ENCODE measurements at regions not wholly inside any gene's neighbourhood (a gene's known extent, or its start where the extent isn't known, plus 50 kb on each side); places are given as distances from the start of the nearest gene placed in this dataset.
"Not testable (repeated sequence)": the region's sequence is repeated elsewhere in the genome, so short reads cannot be mapped to it uniquely, and the experiment has no call there.

DNA sequence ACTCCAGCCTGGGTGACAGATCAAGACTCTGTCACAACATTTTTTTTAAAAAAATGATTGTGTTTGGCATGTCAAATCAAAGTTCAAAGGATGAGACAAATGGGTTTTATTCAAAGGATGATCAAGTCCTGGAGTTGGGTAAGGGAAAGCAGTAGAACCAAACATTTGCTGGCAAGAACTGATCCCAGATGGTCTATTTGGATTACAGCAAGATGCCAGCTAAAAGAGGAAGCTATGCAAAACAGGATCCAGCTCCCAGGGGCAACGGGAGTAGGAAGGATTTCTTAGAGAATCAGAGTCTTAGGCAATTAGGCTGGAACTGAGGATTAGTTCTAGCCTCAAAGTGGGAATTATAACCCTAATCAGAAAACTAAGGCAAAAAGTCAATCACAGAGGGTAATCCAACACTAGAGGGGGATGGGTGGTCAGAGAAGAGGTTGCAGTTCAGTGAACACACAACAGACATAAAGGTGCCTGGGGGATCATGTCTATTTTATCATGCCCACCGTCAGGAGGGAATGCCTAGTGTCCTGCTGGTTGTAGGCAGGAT, 133.0 kb upstream of the PLS3 start:
- no peaks in the 10 kb centered on the region for H3K36me3 Mint-ChIP-seq

DNA sequence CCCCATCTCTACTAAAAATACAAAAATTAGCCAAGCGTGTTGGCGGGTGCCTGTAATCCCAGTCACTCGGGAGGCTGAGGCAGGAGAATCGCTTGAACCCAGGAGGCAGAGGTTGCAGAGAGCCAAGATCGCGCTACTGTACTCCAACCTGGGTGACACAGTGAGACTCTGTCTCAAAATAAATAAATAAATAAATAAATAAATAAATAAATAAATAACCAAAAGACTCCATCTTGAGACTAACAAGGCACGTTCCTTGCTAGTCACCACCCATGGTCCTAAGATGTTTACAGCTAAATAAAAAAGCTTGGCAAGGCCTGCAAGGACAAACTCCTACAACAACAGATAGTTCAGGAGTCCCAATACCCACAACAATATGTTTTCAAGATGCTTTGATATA, 126.1 kb upstream of the PLS3 start:
- H3K9me3 Mint-ChIP-seq, result peaks cover 13% of the 10 kb centered on the region
- H3K4me1 Mint-ChIP-seq; H3K36me3 Mint-ChIP-seq; ATAC-seq; H3K27ac Mint-ChIP-seq; CTCF ChIA-PET; H3K27me3 Mint-ChIP-seq (ENCODE audit: low read depth); H3K4me3 Mint-ChIP-seq; POLR2A ChIA-PET; DNase-seq (ENCODE audit: low spot score): not testable (repeated sequence)

More for the DNA sequence above, 133.0 kb upstream of the PLS3 start:
- POLR2A ChIA-PET, result no interaction called here
- TF ChIP-seq RELA (CRISPR knock-in tag; IDR thresholded peaks at IDR 0.05; ENCODE audit: borderline replicate concordance) (no peak), JAZF1 (CRISPR knock-in tag; IDR thresholded peaks at IDR 0.05) (no peak), OVOL2 (CRISPR knock-in tag; IDR thresholded peaks at IDR 0.05; ENCODE audit: borderline replicate concordance) (no peak)
- TF ChIP-seq, protein P1, sequence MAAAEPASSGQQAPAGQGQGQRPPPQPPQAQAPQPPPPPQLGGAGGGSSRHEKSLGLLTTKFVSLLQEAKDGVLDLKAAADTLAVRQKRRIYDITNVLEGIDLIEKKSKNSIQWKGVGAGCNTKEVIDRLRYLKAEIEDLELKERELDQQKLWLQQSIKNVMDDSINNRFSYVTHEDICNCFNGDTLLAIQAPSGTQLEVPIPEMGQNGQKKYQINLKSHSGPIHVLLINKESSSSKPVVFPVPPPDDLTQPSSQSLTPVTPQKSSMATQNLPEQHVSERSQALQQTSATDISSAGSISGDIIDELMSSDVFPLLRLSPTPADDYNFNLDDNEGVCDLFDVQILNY (CRISPR knock-in tag; IDR thresholded peaks at IDR 0.05), result no peak
- TF ChIP-seq, protein P2, sequence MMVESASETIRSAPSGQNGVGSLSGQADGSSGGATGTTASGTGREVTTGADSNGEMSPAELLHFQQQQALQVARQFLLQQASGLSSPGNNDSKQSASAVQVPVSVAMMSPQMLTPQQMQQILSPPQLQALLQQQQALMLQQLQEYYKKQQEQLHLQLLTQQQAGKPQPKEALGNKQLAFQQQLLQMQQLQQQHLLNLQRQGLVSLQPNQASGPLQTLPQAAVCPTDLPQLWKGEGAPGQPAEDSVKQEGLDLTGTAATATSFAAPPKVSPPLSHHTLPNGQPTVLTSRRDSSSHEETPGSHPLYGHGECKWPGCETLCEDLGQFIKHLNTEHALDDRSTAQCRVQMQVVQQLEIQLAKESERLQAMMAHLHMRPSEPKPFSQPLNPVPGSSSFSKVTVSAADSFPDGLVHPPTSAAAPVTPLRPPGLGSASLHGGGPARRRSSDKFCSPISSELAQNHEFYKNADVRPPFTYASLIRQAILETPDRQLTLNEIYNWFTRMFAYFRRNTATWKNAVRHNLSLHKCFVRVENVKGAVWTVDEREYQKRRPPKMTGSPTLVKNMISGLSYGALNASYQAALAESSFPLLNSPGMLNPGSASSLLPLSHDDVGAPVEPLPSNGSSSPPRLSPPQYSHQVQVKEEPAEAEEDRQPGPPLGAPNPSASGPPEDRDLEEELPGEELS (CRISPR knock-in tag; IDR thresholded peaks at IDR 0.05), result no peak
- H3K4me3 Mint-ChIP-seq, result no peak overlapping the region
- peaks cover 7% of the 10 kb centered on the region; the same call in 1 of the 2 replicates for H3K27me3 Mint-ChIP-seq (ENCODE audit: low read depth)
- H3K27ac Mint-ChIP-seq, result no peak overlapping the region
- CTCF ChIA-PET, result no interaction called here
- H3K4me1 Mint-ChIP-seq, result peaks cover 4% of the 10 kb centered on the region; the same call in 1 of the 2 replicates
- no peak for ATAC-seq
- DNase-seq (ENCODE audit: low spot score), result no peak
- H3K9me3 Mint-ChIP-seq, result peaks cover 10% of the 10 kb centered on the region

DNA sequence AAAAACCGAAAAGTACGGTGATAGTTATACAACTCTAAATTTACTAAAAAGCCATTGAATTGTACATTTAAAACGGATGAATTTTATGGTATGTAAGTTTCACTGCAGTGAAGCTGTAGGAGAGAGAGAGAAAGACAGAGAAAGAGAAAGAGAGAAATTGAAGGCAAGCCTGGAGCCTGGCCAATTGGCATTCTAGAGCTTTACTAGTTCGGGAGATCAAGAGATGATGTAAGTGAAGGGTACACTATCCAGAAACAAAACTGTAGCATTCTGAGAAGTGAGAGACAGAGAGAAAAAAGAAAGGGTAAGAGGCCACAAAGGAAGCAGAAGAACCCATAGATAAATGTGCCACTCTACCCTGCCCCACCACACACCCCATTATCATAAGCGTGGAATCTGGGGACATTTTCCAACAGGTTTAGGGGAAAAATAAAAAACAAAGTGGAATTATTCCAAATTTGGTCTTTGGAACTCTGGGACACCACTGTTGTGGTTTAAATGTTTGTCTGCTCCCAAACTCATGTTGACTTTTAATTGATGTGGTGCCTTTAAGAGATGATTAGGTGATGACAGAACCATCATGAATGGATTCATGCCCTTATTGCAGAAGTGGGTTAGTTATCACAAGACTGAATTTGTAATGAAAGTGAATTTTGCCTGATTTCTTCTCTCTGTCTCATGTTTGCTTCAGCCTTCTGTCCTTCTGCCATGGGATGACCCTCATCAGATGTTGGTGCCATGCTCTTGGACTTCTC, 123.0 kb upstream of the PLS3 start:
- POLR2A ChIA-PET, result no interaction called here
- H3K27me3 Mint-ChIP-seq (ENCODE audit: low read depth), result peaks cover 7% of the 10 kb centered on the region
- DNase-seq (ENCODE audit: low spot score), result no peak
- H3K9me3 Mint-ChIP-seq, result peaks cover 13% of the 10 kb centered on the region
- CTCF ChIA-PET, result no interaction called here
- no peaks in the 10 kb centered on the region for H3K36me3 Mint-ChIP-seq
- no peak overlapping the region for H3K27ac Mint-ChIP-seq
- H3K4me3 Mint-ChIP-seq, result no peak overlapping the region
- peaks cover 10% of the 10 kb centered on the region for H3K4me1 Mint-ChIP-seq
- TF ChIP-seq, protein P3, sequence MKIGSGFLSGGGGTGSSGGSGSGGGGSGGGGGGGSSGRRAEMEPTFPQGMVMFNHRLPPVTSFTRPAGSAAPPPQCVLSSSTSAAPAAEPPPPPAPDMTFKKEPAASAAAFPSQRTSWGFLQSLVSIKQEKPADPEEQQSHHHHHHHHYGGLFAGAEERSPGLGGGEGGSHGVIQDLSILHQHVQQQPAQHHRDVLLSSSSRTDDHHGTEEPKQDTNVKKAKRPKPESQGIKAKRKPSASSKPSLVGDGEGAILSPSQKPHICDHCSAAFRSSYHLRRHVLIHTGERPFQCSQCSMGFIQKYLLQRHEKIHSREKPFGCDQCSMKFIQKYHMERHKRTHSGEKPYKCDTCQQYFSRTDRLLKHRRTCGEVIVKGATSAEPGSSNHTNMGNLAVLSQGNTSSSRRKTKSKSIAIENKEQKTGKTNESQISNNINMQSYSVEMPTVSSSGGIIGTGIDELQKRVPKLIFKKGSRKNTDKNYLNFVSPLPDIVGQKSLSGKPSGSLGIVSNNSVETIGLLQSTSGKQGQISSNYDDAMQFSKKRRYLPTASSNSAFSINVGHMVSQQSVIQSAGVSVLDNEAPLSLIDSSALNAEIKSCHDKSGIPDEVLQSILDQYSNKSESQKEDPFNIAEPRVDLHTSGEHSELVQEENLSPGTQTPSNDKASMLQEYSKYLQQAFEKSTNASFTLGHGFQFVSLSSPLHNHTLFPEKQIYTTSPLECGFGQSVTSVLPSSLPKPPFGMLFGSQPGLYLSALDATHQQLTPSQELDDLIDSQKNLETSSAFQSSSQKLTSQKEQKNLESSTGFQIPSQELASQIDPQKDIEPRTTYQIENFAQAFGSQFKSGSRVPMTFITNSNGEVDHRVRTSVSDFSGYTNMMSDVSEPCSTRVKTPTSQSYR (CRISPR knock-in tag; IDR thresholded peaks at IDR 0.05), result no peak
- TF ChIP-seq, protein P1 (CRISPR knock-in tag; IDR thresholded peaks at IDR 0.05), result no peak
- TF ChIP-seq ZNF416 (CRISPR knock-in tag; IDR thresholded peaks at IDR 0.05) (no peak), KAT7 (CRISPR knock-in tag; IDR thresholded peaks at IDR 0.05; ENCODE audit: borderline replicate concordance) (no peak), RORB (CRISPR knock-in tag; IDR thresholded peaks at IDR 0.05) (no peak), MXD4 (CRISPR knock-in tag; IDR thresholded peaks at IDR 0.05; ENCODE audit: borderline replicate concordance) (no peak)
- TF ChIP-seq, protein P4, sequence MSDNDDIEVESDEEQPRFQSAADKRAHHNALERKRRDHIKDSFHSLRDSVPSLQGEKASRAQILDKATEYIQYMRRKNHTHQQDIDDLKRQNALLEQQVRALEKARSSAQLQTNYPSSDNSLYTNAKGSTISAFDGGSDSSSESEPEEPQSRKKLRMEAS (CRISPR knock-in tag; IDR thresholded peaks at IDR 0.05), result no peak
- TF ChIP-seq, protein P5, sequence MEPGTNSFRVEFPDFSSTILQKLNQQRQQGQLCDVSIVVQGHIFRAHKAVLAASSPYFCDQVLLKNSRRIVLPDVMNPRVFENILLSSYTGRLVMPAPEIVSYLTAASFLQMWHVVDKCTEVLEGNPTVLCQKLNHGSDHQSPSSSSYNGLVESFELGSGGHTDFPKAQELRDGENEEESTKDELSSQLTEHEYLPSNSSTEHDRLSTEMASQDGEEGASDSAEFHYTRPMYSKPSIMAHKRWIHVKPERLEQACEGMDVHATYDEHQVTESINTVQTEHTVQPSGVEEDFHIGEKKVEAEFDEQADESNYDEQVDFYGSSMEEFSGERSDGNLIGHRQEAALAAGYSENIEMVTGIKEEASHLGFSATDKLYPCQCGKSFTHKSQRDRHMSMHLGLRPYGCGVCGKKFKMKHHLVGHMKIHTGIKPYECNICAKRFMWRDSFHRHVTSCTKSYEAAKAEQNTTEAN (CRISPR knock-in tag; IDR thresholded peaks at IDR 0.05), result no peak
- TF ChIP-seq, protein P2 (CRISPR knock-in tag; IDR thresholded peaks at IDR 0.05), result no peak
- no peak for ATAC-seq

Measured in WTC11 (cell line).